Brain microvascular endothelial cell (primary cell): ENCODE measurements at regions not wholly inside any gene's neighbourhood (a gene's known extent, or its start where the extent isn't known, plus 50 kb on each side); places are given as distances from the start of the nearest gene placed in this dataset.

Source experiments
- DNase-seq: peaks from one replicate; pipeline ENCODE4 v3.0.0-alpha.2; 2020
- H3K27ac ChIP-seq: fragments of 250-450 bp; sonication (Bioruptor Pico); 2 replicates; pipeline ENCODE4 v1.5.1; 2020; ENCODE audit warnings: mild to moderate bottlenecking, moderate library complexity
- H3K27me3 ChIP-seq: fragments of 250-450 bp; sonication (Bioruptor Pico); replicated peaks from 2 replicates; pipeline ENCODE4 v1.5.1; 2020; ENCODE audit warnings: mild to moderate bottlenecking
- H3K36me3 ChIP-seq: fragments of 250-450 bp; sonication (Bioruptor Pico); replicated peaks from 2 replicates; pipeline ENCODE4 v1.5.1; 2020; ENCODE audit warnings: mild to moderate bottlenecking
- H3K4me3 ChIP-seq: 2 replicates; pipeline ENCODE4 v1.5.1; 2011; ENCODE audit warnings: low read depth, mild to moderate bottlenecking, control low read depth, low read length, moderate library complexity
- in situ Hi-C: cut with HindIII; loops from 2 replicates; pipeline ENCODE4 v1.10.0; 2017; ENCODE audit warnings: low sequenced_read_pairs, low pct_ligation_motif_present
- TF ChIP-seq, protein P1 (sequence below): IDR thresholded peaks from 2 replicates; pipeline ENCODE4 v1.5.1; 2011; ENCODE audit warnings: low read depth, mild to moderate bottlenecking, moderate library complexity, low read length, control low read depth, inconsistent platforms; ENCODE audit errors: missing control alignments

DNA sequence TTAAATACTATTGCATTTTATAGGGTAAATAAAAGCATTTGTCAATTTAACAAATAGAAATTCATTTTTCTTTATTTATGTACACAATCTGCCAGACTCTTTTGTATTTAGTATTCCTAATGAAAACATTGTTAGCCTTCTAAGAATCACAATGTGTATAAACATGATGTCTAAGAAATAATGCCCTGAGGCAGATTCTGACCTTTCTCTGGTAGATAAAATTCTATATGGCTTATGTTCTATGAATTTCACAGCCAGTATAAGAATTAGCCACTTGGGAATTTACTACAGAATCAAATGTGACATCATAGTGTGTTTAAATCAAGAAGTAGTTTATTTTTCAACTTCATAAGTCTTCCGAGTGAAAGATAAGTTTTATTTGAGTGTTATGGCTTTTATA is 457.4 kb downstream of the ZIC1 start:
- H3K4me3 ChIP-seq = no peak overlapping the region
- TF ChIP-seq, protein P1, sequence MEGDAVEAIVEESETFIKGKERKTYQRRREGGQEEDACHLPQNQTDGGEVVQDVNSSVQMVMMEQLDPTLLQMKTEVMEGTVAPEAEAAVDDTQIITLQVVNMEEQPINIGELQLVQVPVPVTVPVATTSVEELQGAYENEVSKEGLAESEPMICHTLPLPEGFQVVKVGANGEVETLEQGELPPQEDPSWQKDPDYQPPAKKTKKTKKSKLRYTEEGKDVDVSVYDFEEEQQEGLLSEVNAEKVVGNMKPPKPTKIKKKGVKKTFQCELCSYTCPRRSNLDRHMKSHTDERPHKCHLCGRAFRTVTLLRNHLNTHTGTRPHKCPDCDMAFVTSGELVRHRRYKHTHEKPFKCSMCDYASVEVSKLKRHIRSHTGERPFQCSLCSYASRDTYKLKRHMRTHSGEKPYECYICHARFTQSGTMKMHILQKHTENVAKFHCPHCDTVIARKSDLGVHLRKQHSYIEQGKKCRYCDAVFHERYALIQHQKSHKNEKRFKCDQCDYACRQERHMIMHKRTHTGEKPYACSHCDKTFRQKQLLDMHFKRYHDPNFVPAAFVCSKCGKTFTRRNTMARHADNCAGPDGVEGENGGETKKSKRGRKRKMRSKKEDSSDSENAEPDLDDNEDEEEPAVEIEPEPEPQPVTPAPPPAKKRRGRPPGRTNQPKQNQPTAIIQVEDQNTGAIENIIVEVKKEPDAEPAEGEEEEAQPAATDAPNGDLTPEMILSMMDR = no peak
- H3K27ac ChIP-seq = no peak overlapping the region
- in situ Hi-C loops = no loop called here
- no peaks in the 10 kb centered on the region for H3K27me3 ChIP-seq
- H3K36me3 ChIP-seq = no peaks in the 10 kb centered on the region
- DNase-seq = no peak

DNA sequence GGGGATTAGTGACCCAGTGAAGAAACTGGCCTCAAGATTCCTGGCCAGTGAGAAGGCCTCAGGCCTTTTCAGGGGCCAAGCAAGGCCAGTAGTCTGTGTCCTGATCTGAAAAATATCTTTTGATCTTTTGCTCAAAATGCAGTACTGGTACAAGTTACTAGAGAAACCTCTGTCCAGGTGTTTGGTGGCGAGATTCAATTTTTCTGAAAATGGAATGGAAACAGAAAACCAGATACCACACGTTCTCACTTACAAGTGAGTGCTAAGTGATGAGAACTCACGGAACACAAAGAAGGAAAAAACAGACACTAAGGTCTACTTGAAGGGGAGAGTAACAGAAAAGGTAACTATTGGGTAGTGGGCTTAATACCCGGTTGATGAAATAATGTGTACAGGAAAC is 463.4 kb downstream of the ZIC1 start:
- DNase-seq = no peak
- H3K27ac ChIP-seq = no peak overlapping the region
- in situ Hi-C loops = no loop called here
- H3K27me3 ChIP-seq = no peaks in the 10 kb centered on the region
- TF ChIP-seq, protein P1 = no peak
- no peak overlapping the region for H3K4me3 ChIP-seq
- H3K36me3 ChIP-seq = no peaks in the 10 kb centered on the region

DNA sequence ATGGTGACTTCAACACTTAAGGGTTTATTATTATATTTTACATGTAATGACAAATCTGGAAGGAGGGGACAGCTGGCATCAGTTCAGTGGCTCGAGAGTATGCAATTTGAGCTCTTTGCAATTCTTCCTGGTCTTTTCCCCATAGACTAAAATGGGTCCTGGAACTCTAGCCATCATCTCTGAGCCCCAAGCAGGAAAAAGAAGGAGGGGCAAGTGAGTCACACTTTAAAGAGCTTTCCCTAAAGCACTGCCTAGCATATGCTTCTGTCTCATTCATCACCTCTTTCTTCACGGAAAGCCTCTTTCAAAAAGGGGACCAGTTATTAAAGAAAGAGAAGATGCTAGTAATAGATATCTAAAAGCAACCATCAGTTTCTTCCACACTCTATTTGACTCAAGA is 466.3 kb downstream of the ZIC1 start:
- TF ChIP-seq, protein P1 = no peak
- Histone ChIP-seq H3K27me3 (no peaks in the 10 kb centered on the region), H3K27ac (no peak overlapping the region), H3K36me3 (no peaks in the 10 kb centered on the region), H3K4me3 (no peak overlapping the region)
- in situ Hi-C loops = no loop called here
- no peak for DNase-seq

DNA sequence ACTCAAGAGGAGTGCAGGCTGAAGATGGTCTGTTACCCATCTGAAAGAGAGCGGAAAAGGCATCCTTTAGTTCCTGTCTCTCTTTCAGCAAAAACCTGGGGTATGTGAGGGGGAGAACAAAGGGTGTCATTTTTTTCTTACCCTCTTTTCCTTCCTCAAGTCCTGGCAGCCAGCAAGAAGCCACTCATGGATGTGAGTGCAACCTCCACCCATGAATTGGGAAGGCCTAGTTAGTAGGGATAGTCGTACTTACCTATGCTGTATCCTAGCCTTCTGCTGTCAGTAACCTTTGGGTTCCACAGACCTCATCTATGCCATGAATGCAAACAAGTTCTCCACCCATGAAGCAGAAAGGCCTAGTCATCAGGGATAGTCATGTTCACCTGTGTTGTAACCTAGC is 472.8 kb downstream of the ZIC1 start:
- Histone ChIP-seq H3K36me3 (no peaks in the 10 kb centered on the region), H3K4me3 (no peak overlapping the region), H3K27ac (no peak overlapping the region), H3K27me3 (no peaks in the 10 kb centered on the region)
- in situ Hi-C loops = no loop called here
- TF ChIP-seq, protein P1 = no peak
- DNase-seq = no peak

DNA sequence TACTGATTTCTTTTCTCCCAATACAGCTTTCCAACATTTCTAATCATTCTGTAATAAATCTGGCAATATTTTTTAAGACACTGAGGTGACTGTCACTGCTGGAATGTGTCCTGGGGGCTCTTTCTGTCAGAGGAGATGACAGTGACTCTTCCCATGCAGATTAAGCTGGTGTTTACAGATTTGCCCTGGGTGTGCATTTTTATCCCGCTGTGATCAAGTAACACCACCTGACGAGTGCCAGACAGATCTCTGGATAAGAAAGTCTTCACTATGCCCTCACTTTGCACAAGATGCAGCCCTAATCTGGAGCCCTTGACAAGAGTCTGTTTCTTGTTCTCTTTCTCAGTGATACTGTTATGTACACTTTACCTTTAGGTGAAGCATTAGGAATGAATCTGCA is 477.7 kb downstream of the ZIC1 start:
- H3K27ac ChIP-seq = no peak overlapping the region
- DNase-seq = no peak
- H3K27me3 ChIP-seq = no peaks in the 10 kb centered on the region
- H3K4me3 ChIP-seq = no peak overlapping the region
- TF ChIP-seq, protein P1 = no peak
- no peaks in the 10 kb centered on the region for H3K36me3 ChIP-seq
- in situ Hi-C loops = no loop called here

DNA sequence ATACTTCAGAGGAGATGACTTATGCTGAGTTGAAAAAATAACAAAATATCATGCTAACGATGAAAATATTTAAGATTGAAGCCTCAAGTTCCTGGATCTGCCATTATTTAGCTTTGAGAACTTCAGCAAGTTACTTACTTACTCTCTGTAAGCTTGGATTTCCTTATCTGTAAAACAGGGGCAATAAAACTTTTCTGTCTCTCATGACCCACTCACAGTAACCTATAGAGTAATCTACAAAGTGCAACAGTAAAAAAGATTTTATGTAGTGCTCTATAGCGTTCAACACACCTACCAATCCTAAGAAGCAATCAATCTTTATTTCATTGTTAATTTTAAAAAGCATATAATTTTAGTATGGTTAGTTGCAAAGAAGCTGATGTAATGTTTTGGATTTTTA is 478.6 kb downstream of the ZIC1 start:
- Histone ChIP-seq H3K27ac (no peak overlapping the region), H3K4me3 (no peak overlapping the region), H3K36me3 (no peaks in the 10 kb centered on the region), H3K27me3 (no peaks in the 10 kb centered on the region)
- TF ChIP-seq, protein P1 = no peak
- in situ Hi-C loops = no loop called here
- DNase-seq = no peak
